MG63 (cell line): ENCODE measurements at regions not wholly inside any gene's neighbourhood (a gene's known extent, or its start where the extent isn't known, plus 50 kb on each side); places are given as distances from the start of the nearest gene placed in this dataset.

ENCODE experiments used
- DNase-seq: peaks from one replicate; pipeline ENCODE4 v3.0.0-alpha.2; 2020
- H3K27me3 ChIP-seq: fragments of 250-450 bp; sonication (Bioruptor Pico); 2 replicates; pipeline ENCODE4 v1.5.1; 2020; ENCODE audit warnings: mild to moderate bottlenecking, moderate library complexity
- H3K36me3 ChIP-seq: fragments of 250-450 bp; sonication (Bioruptor Pico); 2 replicates; pipeline ENCODE4 v1.5.1; 2020; ENCODE audit warnings: mild to moderate bottlenecking, moderate library complexity
- H3K4me3 ChIP-seq: fragments of 250-450 bp; sonication (Bioruptor Pico); 2 replicates; pipeline ENCODE4 v1.5.1; 2020; ENCODE audit warnings: mild to moderate bottlenecking, moderate library complexity
- H3K9me3 ChIP-seq: fragments of 250-450 bp; sonication (Bioruptor Pico); 2 replicates; pipeline ENCODE4 v1.5.1; 2020; ENCODE audit warnings: mild to moderate bottlenecking, moderate library complexity

- peaks cover 3% of the 10 kb centered on the region; the same call in 1 of the 2 replicates for H3K27me3 ChIP-seq
- peak; percentile 9 for DNase-seq
- no peak overlapping the region for H3K4me3 ChIP-seq
- H3K36me3 ChIP-seq: no peaks in the 10 kb centered on the region
- H3K9me3 ChIP-seq: no peaks in the 10 kb centered on the region
These were observed 63.1 kb upstream of the BOC start for GRCh38 chr3:113148284-113148683.

- Histone ChIP-seq H3K4me3 (no peak overlapping the region), H3K27me3 (peaks cover 3% of the 10 kb centered on the region; the same call in 1 of the 2 replicates), H3K36me3 (no peaks in the 10 kb centered on the region), H3K9me3 (no peaks in the 10 kb centered on the region)
- DNase-seq: no peak
These were observed 61.1 kb upstream of the BOC start for GRCh38 chr3:113150250-113150649.

GRCh38 chr3:113151461-113152031, 59.8 kb upstream of the BOC start:
- Histone ChIP-seq H3K27me3 (peaks cover 3% of the 10 kb centered on the region; the same call in 1 of the 2 replicates), H3K9me3 (no peaks in the 10 kb centered on the region), H3K36me3 (no peaks in the 10 kb centered on the region), H3K4me3 (no peak overlapping the region)
- no peak for DNase-seq

GRCh38 chr3:113152849-113153248, 58.5 kb upstream of the BOC start:
- 0 out of 2 replicates have a peak, but pooled peaks cover 1% of the 10 kb centered on the region for H3K9me3 ChIP-seq
- H3K36me3 ChIP-seq: no peaks in the 10 kb centered on the region
- H3K27me3 ChIP-seq: no peaks in the 10 kb centered on the region
- H3K4me3 ChIP-seq: no peak overlapping the region
- DNase-seq: no peak

DNA sequence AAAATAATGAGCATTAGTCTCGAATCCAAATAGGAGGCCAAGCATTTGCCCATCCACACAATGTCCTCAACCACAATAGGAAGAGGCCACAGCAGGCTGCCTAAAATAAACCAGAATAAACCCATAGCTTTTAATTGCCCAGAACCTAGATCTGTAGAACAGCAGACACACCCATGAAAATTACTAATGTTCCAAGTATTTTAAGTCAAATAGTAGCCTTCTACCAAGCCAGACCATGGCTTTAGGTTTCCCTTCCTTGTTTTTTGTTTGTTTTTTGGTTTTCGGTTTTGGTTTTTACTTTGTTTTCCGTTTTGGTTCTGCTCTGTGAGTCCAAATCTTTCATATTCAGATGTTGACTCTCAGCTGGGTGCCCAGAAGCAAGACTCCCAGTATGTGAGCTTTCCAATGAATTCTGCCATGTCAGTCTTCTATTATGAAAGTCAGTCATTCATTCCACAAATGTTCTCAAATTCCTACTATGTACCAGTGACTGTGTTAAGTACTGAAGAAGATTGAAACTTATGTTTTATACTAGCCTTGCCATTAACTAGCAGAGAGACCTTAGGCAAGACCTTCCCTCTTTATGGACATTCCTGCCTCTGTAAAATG, 57.8 kb upstream of the BOC start:
- Histone ChIP-seq H3K36me3 (no peaks in the 10 kb centered on the region), H3K4me3 (peak overlapping the region; percentile 13; the same call in 1 of the 2 replicates), H3K27me3 (no peaks in the 10 kb centered on the region)

GRCh38 chr3:113156816-113157333, 54.5 kb upstream of the BOC start:
- Histone ChIP-seq H3K9me3 (0 out of 2 replicates have a peak, but pooled peaks cover 2% of the 10 kb centered on the region), H3K27me3 (no peaks in the 10 kb centered on the region), H3K4me3 (no peak overlapping the region), H3K36me3 (no peaks in the 10 kb centered on the region)
- no peak for DNase-seq

More for the DNA sequence above, 57.8 kb upstream of the BOC start:
- 0 out of 2 replicates have a peak, but pooled peaks cover 2% of the 10 kb centered on the region for H3K9me3 ChIP-seq
- DNase-seq: no peak

- no peaks in the 10 kb centered on the region for H3K27me3 ChIP-seq
- no peak for DNase-seq
- 0 out of 2 replicates have a peak, but pooled peaks cover 2% of the 10 kb centered on the region for H3K9me3 ChIP-seq
- H3K36me3 ChIP-seq: no peaks in the 10 kb centered on the region
- no peak overlapping the region for H3K4me3 ChIP-seq
These were observed 53.8 kb upstream of the BOC start for GRCh38 chr3:113157408-113158030.

DNA sequence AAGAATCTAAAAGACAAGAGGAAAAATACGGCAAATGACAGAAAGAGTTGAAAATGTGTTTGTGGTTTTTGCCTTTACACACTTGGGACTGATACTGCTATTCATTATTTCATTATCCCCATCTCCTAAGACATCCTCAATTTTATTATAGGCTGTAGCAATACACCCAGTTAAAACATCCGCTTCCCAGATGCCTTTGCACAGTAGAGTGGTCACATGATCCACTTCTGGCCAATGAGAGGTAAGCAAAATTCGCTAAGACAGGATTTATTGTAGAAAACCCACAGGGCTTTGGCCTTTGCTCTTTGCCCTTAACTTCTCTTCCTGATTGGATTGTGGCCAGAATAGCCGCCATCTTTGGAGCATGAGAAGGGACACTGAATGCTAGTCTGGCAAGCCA, 53.2 kb upstream of the BOC start:
- no peaks in the 10 kb centered on the region for H3K36me3 ChIP-seq
- H3K27me3 ChIP-seq: no peaks in the 10 kb centered on the region
- H3K4me3 ChIP-seq: no peak overlapping the region
- H3K9me3 ChIP-seq: 0 out of 2 replicates have a peak, but pooled peaks cover 2% of the 10 kb centered on the region
- no peak for DNase-seq
